SK-N-SH (cell line): ENCODE measurements at regions not wholly inside any gene's neighbourhood (a gene's known extent, or its start where the extent isn't known, plus 50 kb on each side); places are given as distances from the start of the nearest gene placed in this dataset.

Experiments used
- CTCF ChIA-PET: fragments of 300-600, 350-600 bp; formaldehyde crosslinking; extraction: SDS; loops from one replicate; lab custom pipeline; 2021; lab: Yijun Ruan, JAX
- POLR2A ChIA-PET: fragments of 350-600 bp; sonication (Branson Sonifier 250); formaldehyde crosslinking; extraction: SDS; loops from one replicate; lab custom pipeline; 2020; ENCODE audit warnings: antibody characterized with exemption, inconsistent platforms; lab: Yijun Ruan, JAX
- DNase-seq: peaks from one replicate; pipeline ENCODE4 v3.0.0; 2012
- H2AFZ ChIP-seq: fragments of 200-600 bp; sonication (generic); 2 replicates; pipeline ENCODE4 v1.8.1; 2016; ENCODE audit warnings: antibody characterized with exemption, mild to moderate bottlenecking, low read depth
- H3F3A ChIP-seq: fragments of 200-600 bp; sonication (generic); replicated peaks from 2 replicates; pipeline ENCODE3; 2016; ENCODE audit warnings: antibody characterized with exemption, mild to moderate bottlenecking; ENCODE audit not compliant: insufficient read depth
- H3K27ac ChIP-seq, 2 experiments: fragments of 200-500 bp in 1 of 2; fragments of 200-600 bp in 1 of 2; sonication (Bioruptor generic) in 1 of 2; sonication (generic), shearing (Covaris generic) in 1 of 2; 2 replicates each; pipeline versions ENCODE4 v1.5.1 to v1.6.1; 2014 to 2016; ENCODE audit warnings: low read depth in 2 of 2, inconsistent platforms in 1 of 2, low read length in 1 of 2, mild to moderate bottlenecking in 1 of 2, mixed read lengths in 1 of 2
- H3K27me3 ChIP-seq: fragments of 200-600 bp; sonication (generic), shearing (Covaris generic); 2 replicates; pipeline ENCODE4 v1.6.1; 2016; ENCODE audit warnings: mixed run types; ENCODE audit not compliant: insufficient read depth
- H3K36me3 ChIP-seq, 2 experiments: fragments of 200-500 bp in 1 of 2; fragments of 200-600 bp in 1 of 2; sonication (Bioruptor generic) in 1 of 2; sonication (generic) in 1 of 2; replicated peaks in 1 of 2; 2 replicates each; pipeline versions ENCODE3 to v1.5.1; 2014 to 2016; ENCODE audit warnings: low read length in 1 of 2, mild to moderate bottlenecking in 1 of 2; ENCODE audit not compliant: insufficient read depth in 2 of 2, control insufficient read depth in 1 of 2
- H3K4me1 ChIP-seq, 2 experiments: fragments of 200-500 bp in 1 of 2; fragments of 200-600 bp in 1 of 2; sonication (Bioruptor generic) in 1 of 2; sonication (generic), shearing (Covaris generic) in 1 of 2; 2 replicates each; pipeline versions ENCODE4 v1.5.1 to v1.6.1; 2014 to 2016; ENCODE audit warnings: low read depth in 1 of 2, low read length in 1 of 2, mixed run types in 1 of 2; ENCODE audit not compliant: insufficient read depth in 2 of 2, control insufficient read depth in 1 of 2
- H3K4me2 ChIP-seq: fragments of 200-600 bp; sonication (generic), shearing (Covaris generic); 2 replicates; pipeline ENCODE4 v1.6.1; 2017; ENCODE audit warnings: mixed run types
- H3K4me3 ChIP-seq, 2 experiments: fragments of 200-500 bp in 1 of 2; fragments of 200-600 bp in 1 of 2; sonication (Bioruptor generic) in 1 of 2; sonication (generic), shearing (Covaris generic) in 1 of 2; 2 replicates each; pipeline versions ENCODE4 v1.5.1 to v1.8.1; 2014 to 2016; ENCODE audit warnings: low read depth in 2 of 2, inconsistent platforms in 1 of 2, low read length in 1 of 2, mild to moderate bottlenecking in 1 of 2, mixed read lengths in 1 of 2, moderate library complexity in 1 of 2
- H3K79me2 ChIP-seq: fragments of 200-600 bp; sonication (generic); 2 replicates; pipeline ENCODE4 v1.8.1; 2017; ENCODE audit warnings: mild to moderate bottlenecking; ENCODE audit not compliant: insufficient read depth
- H3K9ac ChIP-seq: fragments of 200-600 bp; sonication (generic); 2 replicates; pipeline ENCODE4 v1.6.1; 2017; ENCODE audit warnings: mixed run types
- H3K9me2 ChIP-seq: fragments of 200-600 bp; sonication (generic); 2 replicates; pipeline ENCODE4 v1.6.1; 2017; ENCODE audit warnings: mixed run types
- H3K9me3 ChIP-seq: fragments of 200-600 bp; sonication (generic); 2 replicates; pipeline ENCODE4 v1.6.1; 2017; ENCODE audit warnings: mixed run types, mild to moderate bottlenecking, moderate library complexity
- H4K20me1 ChIP-seq: fragments of 200-600 bp; sonication (generic); 2 replicates; pipeline ENCODE4 v1.6.1; 2017; ENCODE audit warnings: mild to moderate bottlenecking, mixed run types; ENCODE audit not compliant: insufficient read depth
- CHD2 ChIP-seq: fragments of 150-350 bp; IDR thresholded peaks from 2 replicates; pipeline ENCODE4 v1.6.1; 2018; ENCODE audit warnings: low read length; ENCODE audit not compliant: partially characterized antibody
- ELF1 ChIP-seq: IDR thresholded peaks from 2 replicates; pipeline ENCODE4 v1.4.0; 2012
- EZH2phosphoT487 ChIP-seq: fragments of 200-600 bp; sonication (generic); IDR thresholded peaks from 2 replicates; pipeline ENCODE4 v1.6.1; 2017; ENCODE audit warnings: low read depth, mixed run types, mild to moderate bottlenecking, antibody characterized with exemption, moderate library complexity, borderline replicate concordance
- FOXM1 ChIP-seq: IDR thresholded peaks from 2 replicates; pipeline ENCODE4 v1.4.0; 2012; ENCODE audit warnings: low read depth, mild to moderate bottlenecking
- GABPA ChIP-seq: IDR thresholded peaks from 2 replicates; pipeline ENCODE4 v1.4.0; 2012; ENCODE audit warnings: low read depth, mild to moderate bottlenecking
- GATA2 ChIP-seq: sonication (generic); formaldehyde crosslinking; IDR thresholded peaks from 2 replicates; pipeline ENCODE4 v1.5.0; 2020; ENCODE audit warnings: mild to moderate bottlenecking, missing genetic modification reagents
- IRF3 ChIP-seq: fragments of 150-350 bp; IDR thresholded peaks from 2 replicates; pipeline ENCODE4 v1.6.1; 2016; ENCODE audit warnings: mild to moderate bottlenecking, low read depth, low read length
- MEF2A ChIP-seq: IDR thresholded peaks from 2 replicates; pipeline ENCODE4 v1.4.0; 2012; ENCODE audit warnings: low read depth, borderline replicate concordance
- NFIC ChIP-seq: IDR thresholded peaks from 2 replicates; pipeline ENCODE4 v1.4.0; 2012; ENCODE audit warnings: borderline replicate concordance
- NRF1 ChIP-seq: IDR thresholded peaks from 2 replicates; pipeline ENCODE4 v1.6.1; 2012; ENCODE audit warnings: low read depth, mild to moderate bottlenecking, low read length
- POLR2AphosphoS5 ChIP-seq: IDR thresholded peaks from 2 replicates; pipeline ENCODE4 v1.6.1; 2012; ENCODE audit warnings: low read depth, low read length
- RAD21 ChIP-seq: IDR thresholded peaks from 2 replicates; pipeline ENCODE4 v1.6.1; 2012; ENCODE audit warnings: mild to moderate bottlenecking, low read length
- RXRA ChIP-seq: IDR thresholded peaks from 2 replicates; pipeline ENCODE4 v1.4.0; 2012; ENCODE audit warnings: low read depth, mild to moderate bottlenecking, borderline replicate concordance
- SIN3A ChIP-seq: IDR thresholded peaks from 2 replicates; pipeline ENCODE4 v1.6.1; 2012; ENCODE audit warnings: low read depth, mild to moderate bottlenecking, low read length, moderate library complexity, borderline replicate concordance
- SMC3 ChIP-seq: IDR thresholded peaks from 2 replicates; pipeline ENCODE4 v1.6.1; 2012; ENCODE audit warnings: low read depth, low read length, improper control_type of control experiment
- TAF1 ChIP-seq: IDR thresholded peaks from 2 replicates; pipeline ENCODE4 v1.6.1; 2012; ENCODE audit warnings: low read depth, mild to moderate bottlenecking, low read length, moderate library complexity, borderline replicate concordance
- TEAD4 ChIP-seq: IDR thresholded peaks from 2 replicates; pipeline ENCODE4 v1.4.0; 2012; ENCODE audit warnings: mild to moderate bottlenecking, borderline replicate concordance; ENCODE audit not compliant: insufficient read depth
- USF1 ChIP-seq: IDR thresholded peaks from 2 replicates; pipeline ENCODE4 v1.4.0; 2012; ENCODE audit warnings: low read depth, borderline replicate concordance
- YY1 ChIP-seq: IDR thresholded peaks from 2 replicates; pipeline ENCODE4 v1.4.0; 2012; ENCODE audit warnings: low read depth, mild to moderate bottlenecking
- WGBS: methylation state at CpG from one replicate; pipeline ENCODE4 v1.1.6; 2017; ENCODE audit warnings: low lambda C conversion rate; 5-methylcytosine and 5-hydroxymethylcytosine counted together
- TF ChIP-seq, protein P1 (sequence below): IDR thresholded peaks from 2 replicates; pipeline ENCODE4 v1.4.0; 2012; ENCODE audit warnings: low read depth
- TF ChIP-seq, protein P2 (sequence below): IDR thresholded peaks from 2 replicates; pipeline ENCODE4 v1.4.0; 2012; ENCODE audit warnings: low read depth, borderline replicate concordance
- TF ChIP-seq, protein P3 (sequence below): fragments of 200-600 bp; sonication (generic); IDR thresholded peaks from 2 replicates; pipeline ENCODE4 v1.6.1; 2017; ENCODE audit warnings: antibody characterized with exemption, mild to moderate bottlenecking, moderate library complexity
- TF ChIP-seq, protein P4 (sequence below): IDR thresholded peaks from 2 replicates; pipeline ENCODE4 v1.6.1; 2012; ENCODE audit warnings: mild to moderate bottlenecking, low read depth, low read length, moderate library complexity

- Histone ChIP-seq H3F3A (peaks cover 12% of the 10 kb centered on the region), H3K4me3 (peak overlapping the region in 1 of 2 experiments; percentile 14; a peak in 1 of 4 replicates), H3K9ac (peak overlapping the region; percentile 55; the same call in 1 of the 2 replicates), H2AFZ (peak overlapping the region; percentile 67; the same call in 1 of the 2 replicates), H3K79me2 (no peaks in the 10 kb centered on the region), H3K27me3 (no peaks in the 10 kb centered on the region), H3K9me3 (no peaks in the 10 kb centered on the region), H4K20me1 (no peaks in the 10 kb centered on the region), H3K9me2 (no peaks in the 10 kb centered on the region), H3K36me3 (no peaks in the 10 kb centered on the region), H3K27ac (peak overlapping the region; percentile 80 to 95; a peak in 3 of 4 replicates), H3K4me1 (peaks cover 0 to 22% of the 10 kb centered on the region in 2 experiments; a peak in 3 of 4 replicates), H3K4me2 (peak overlapping the region; percentile 52; the same call in 1 of the 2 replicates)
- 34% methylated on average over 5 of the region's 5 CpGs for WGBS
- ChIA-PET CTCF (interaction anchor here (0.7 kb wide), 1 partner anchor 44 kb away, joined by 4 read pairs; no protein-coding TSS in a partner anchor), POLR2A (no interaction called here)
- no peak for DNase-seq
- TF ChIP-seq GATA2 (CRISPR knock-in tag) (no peak), RXRA (0 out of 2 replicates have a peak, but pooled peaks have one; percentile 18), NFIC (peak; percentile 40), GABPA (no peak), TEAD4 (peak; percentile 43; the same call in 1 of the 2 replicates), POLR2AphosphoS5 (peak; percentile 31; the same call in 1 of the 2 replicates), USF1 (no peak), FOXM1 (0 out of 2 replicates have a peak, but pooled peaks have one; percentile 48), IRF3 (no peak), RAD21 (no peak), EZH2phosphoT487 (no peak), MEF2A (0 out of 2 replicates have a peak, but pooled peaks have one; percentile 26), SMC3 (no peak), SIN3A (no peak), YY1 (no peak; the same call in 1 of the 2 replicates), TAF1 (no peak), CHD2 (no peak), NRF1 (no peak), ELF1 (no peak)
- TF ChIP-seq, protein P1, sequence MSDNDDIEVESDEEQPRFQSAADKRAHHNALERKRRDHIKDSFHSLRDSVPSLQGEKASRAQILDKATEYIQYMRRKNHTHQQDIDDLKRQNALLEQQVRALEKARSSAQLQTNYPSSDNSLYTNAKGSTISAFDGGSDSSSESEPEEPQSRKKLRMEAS = 0 out of 2 replicates have a peak, but pooled peaks have one; percentile 31
- TF ChIP-seq, protein P2, sequence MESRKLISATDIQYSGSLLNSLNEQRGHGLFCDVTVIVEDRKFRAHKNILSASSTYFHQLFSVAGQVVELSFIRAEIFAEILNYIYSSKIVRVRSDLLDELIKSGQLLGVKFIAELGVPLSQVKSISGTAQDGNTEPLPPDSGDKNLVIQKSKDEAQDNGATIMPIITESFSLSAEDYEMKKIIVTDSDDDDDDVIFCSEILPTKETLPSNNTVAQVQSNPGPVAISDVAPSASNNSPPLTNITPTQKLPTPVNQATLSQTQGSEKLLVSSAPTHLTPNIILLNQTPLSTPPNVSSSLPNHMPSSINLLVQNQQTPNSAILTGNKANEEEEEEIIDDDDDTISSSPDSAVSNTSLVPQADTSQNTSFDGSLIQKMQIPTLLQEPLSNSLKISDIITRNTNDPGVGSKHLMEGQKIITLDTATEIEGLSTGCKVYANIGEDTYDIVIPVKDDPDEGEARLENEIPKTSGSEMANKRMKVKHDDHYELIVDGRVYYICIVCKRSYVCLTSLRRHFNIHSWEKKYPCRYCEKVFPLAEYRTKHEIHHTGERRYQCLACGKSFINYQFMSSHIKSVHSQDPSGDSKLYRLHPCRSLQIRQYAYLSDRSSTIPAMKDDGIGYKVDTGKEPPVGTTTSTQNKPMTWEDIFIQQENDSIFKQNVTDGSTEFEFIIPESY = no peak
- TF ChIP-seq, protein P3, sequence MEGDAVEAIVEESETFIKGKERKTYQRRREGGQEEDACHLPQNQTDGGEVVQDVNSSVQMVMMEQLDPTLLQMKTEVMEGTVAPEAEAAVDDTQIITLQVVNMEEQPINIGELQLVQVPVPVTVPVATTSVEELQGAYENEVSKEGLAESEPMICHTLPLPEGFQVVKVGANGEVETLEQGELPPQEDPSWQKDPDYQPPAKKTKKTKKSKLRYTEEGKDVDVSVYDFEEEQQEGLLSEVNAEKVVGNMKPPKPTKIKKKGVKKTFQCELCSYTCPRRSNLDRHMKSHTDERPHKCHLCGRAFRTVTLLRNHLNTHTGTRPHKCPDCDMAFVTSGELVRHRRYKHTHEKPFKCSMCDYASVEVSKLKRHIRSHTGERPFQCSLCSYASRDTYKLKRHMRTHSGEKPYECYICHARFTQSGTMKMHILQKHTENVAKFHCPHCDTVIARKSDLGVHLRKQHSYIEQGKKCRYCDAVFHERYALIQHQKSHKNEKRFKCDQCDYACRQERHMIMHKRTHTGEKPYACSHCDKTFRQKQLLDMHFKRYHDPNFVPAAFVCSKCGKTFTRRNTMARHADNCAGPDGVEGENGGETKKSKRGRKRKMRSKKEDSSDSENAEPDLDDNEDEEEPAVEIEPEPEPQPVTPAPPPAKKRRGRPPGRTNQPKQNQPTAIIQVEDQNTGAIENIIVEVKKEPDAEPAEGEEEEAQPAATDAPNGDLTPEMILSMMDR = no peak
- TF ChIP-seq, protein P4, sequence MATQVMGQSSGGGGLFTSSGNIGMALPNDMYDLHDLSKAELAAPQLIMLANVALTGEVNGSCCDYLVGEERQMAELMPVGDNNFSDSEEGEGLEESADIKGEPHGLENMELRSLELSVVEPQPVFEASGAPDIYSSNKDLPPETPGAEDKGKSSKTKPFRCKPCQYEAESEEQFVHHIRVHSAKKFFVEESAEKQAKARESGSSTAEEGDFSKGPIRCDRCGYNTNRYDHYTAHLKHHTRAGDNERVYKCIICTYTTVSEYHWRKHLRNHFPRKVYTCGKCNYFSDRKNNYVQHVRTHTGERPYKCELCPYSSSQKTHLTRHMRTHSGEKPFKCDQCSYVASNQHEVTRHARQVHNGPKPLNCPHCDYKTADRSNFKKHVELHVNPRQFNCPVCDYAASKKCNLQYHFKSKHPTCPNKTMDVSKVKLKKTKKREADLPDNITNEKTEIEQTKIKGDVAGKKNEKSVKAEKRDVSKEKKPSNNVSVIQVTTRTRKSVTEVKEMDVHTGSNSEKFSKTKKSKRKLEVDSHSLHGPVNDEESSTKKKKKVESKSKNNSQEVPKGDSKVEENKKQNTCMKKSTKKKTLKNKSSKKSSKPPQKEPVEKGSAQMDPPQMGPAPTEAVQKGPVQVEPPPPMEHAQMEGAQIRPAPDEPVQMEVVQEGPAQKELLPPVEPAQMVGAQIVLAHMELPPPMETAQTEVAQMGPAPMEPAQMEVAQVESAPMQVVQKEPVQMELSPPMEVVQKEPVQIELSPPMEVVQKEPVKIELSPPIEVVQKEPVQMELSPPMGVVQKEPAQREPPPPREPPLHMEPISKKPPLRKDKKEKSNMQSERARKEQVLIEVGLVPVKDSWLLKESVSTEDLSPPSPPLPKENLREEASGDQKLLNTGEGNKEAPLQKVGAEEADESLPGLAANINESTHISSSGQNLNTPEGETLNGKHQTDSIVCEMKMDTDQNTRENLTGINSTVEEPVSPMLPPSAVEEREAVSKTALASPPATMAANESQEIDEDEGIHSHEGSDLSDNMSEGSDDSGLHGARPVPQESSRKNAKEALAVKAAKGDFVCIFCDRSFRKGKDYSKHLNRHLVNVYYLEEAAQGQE = no peak
Measured at GRCh38 chr2:145022666-145023333, 502.9 kb upstream of the ZEB2 start.
